GM19455 (cell line): ENCODE measurements at regions not wholly inside any gene's neighbourhood (a gene's known extent, or its start where the extent isn't known, plus 50 kb on each side); places are given as distances from the start of the nearest gene placed in this dataset.
"Not testable (repeated sequence)": the region's sequence is repeated elsewhere in the genome, so short reads cannot be mapped to it uniquely, and the experiment has no call there.

Experiments used
- ATAC-seq: cut with Tn5 transposase; IDR thresholded peaks from one replicate; pipeline ENCODE4 v1.9.1; 2021; ENCODE audit not compliant: unreplicated experiment

- ATAC-seq = no peak
These were observed 415.3 kb upstream of the ZEB2 start for GRCh38 chr2:144935191-144935590.

- no peak for ATAC-seq
These were observed 412.0 kb upstream of the ZEB2 start for GRCh38 chr2:144931960-144932359.

- no peak for ATAC-seq
These were observed 411.6 kb upstream of the ZEB2 start for GRCh38 chr2:144931480-144931879.

- no peak for ATAC-seq
These were observed 407.5 kb upstream of the ZEB2 start for GRCh38 chr2:144927429-144927828.

- no peak for ATAC-seq
These were observed 406.0 kb upstream of the ZEB2 start for GRCh38 chr2:144925886-144926285.

GRCh38 chr2:144924827-144925226, 404.9 kb upstream of the ZEB2 start:
- ATAC-seq = no peak

GRCh38 chr2:144922519-144922918, 402.6 kb upstream of the ZEB2 start:
- ATAC-seq = no peak

- no peak for ATAC-seq
These were observed 401.0 kb upstream of the ZEB2 start for GRCh38 chr2:144920755-144921530.

GRCh38 chr2:144914622-144915318, 394.9 kb upstream of the ZEB2 start:
- ATAC-seq = no peak

GRCh38 chr2:144914113-144914512, 394.2 kb upstream of the ZEB2 start:
- no peak for ATAC-seq

GRCh38 chr2:144912206-144912605, 392.3 kb upstream of the ZEB2 start:
- ATAC-seq = no peak

- ATAC-seq = no peak
These were observed 386.0 kb upstream of the ZEB2 start for GRCh38 chr2:144905956-144906355.

- ATAC-seq = no peak
These were observed 384.7 kb upstream of the ZEB2 start for GRCh38 chr2:144904612-144905011.

- ATAC-seq = not testable (repeated sequence)
These were observed 383.1 kb upstream of the ZEB2 start for GRCh38 chr2:144903045-144903444.

- ATAC-seq = not testable (repeated sequence)
These were observed 381.5 kb upstream of the ZEB2 start for GRCh38 chr2:144901386-144901785.

- no peak for ATAC-seq
These were observed 376.4 kb upstream of the ZEB2 start for GRCh38 chr2:144896341-144896740.

- no peak for ATAC-seq
These were observed 375.0 kb upstream of the ZEB2 start for GRCh38 chr2:144894612-144895599.

GRCh38 chr2:144893464-144893863, 373.5 kb upstream of the ZEB2 start:
- ATAC-seq = no peak

GRCh38 chr2:144890828-144891227, 370.9 kb upstream of the ZEB2 start:
- ATAC-seq = no peak

- ATAC-seq = no peak
These were observed 369.4 kb upstream of the ZEB2 start for GRCh38 chr2:144889348-144889747.

- no peak for ATAC-seq
These were observed 366.9 kb upstream of the ZEB2 start for GRCh38 chr2:144886862-144887261.
